Gastrocnemius medialis (tissue), 4 donors: ENCODE measurements at regions not wholly inside any gene's neighbourhood (a gene's known extent, or its start where the extent isn't known, plus 50 kb on each side); places are given as distances from the start of the nearest gene placed in this dataset.

Experiments used
- ATAC-seq, 2 donors: fragments of 150-250 bp; one replicate each; pipeline ENCODE4 v1.9.1; 2016
- DNase-seq, 2 donors: peaks; one replicate each; pipeline ENCODE4 v3.0.0-alpha.2; 2019
- H3K27ac ChIP-seq, 4 donors: fragments of 200-600 bp; sonication (generic); 1 replicate in 1 of 4; 2 replicates in 3 of 4; pipeline ENCODE4 v1.5.1; 2016 to 2018; ENCODE audit warnings: mild to moderate bottlenecking in 2 of 4, moderate library complexity in 1 of 4
- H3K27me3 ChIP-seq, 3 donors: fragments of 200-600 bp; sonication (generic) in 2 of 3; 1 replicate in 1 of 3; 2 replicates in 2 of 3; pipeline versions ENCODE4 v1.5.1 to v1.6.0; 2016 to 2019; ENCODE audit warnings: mild to moderate bottlenecking in 1 of 3, moderate library complexity in 1 of 3
- H3K36me3 ChIP-seq, 2 donors: fragments of 200-600 bp; sonication (generic) in 1 of 2; one replicate each; pipeline ENCODE4 v1.5.1; 2017 to 2018
- H3K4me1 ChIP-seq, 2 donors: fragments of 200-600 bp; sonication (generic) in 1 of 2; one replicate each; pipeline ENCODE4 v1.5.1; 2016 to 2017; ENCODE audit warnings: mild to moderate bottlenecking in 2 of 2
- H3K4me3 ChIP-seq, 4 donors: fragments of 200-600 bp; sonication (generic) in 3 of 4; 1 replicate in 1 of 4; 2 replicates in 3 of 4; pipeline ENCODE4 v1.5.1; 2016 to 2019; ENCODE audit warnings: mild to moderate bottlenecking in 2 of 4
- H3K9me3 ChIP-seq, 3 donors: fragments of 200-600 bp; sonication (generic) in 2 of 3; 1 replicate in 1 of 3; 2 replicates in 2 of 3; pipeline ENCODE4 v1.5.1; 2016 to 2019
- CTCF ChIP-seq, 5 experiments: fragments of 450-650 bp in 3 of 5; fragments of 200-600 bp in 2 of 5; sonication (generic) in 2 of 5; IDR thresholded peaks in 4 of 5; conservative IDR thresholded peaks in 1 of 5; 1 replicate in 4 of 5; 2 replicates in 1 of 5; pipeline ENCODE4 v1.5.1; 2016 to 2019; ENCODE audit warnings: antibody characterized with exemption in 5 of 5, mild to moderate bottlenecking in 3 of 5, moderate library complexity in 3 of 5
- POLR2A ChIP-seq, 2 donors: fragments of 450-650 bp; IDR thresholded peaks; one replicate each; pipeline ENCODE4 v1.6.1; 2017; ENCODE audit warnings: antibody characterized with exemption in 2 of 2, mild to moderate bottlenecking in 2 of 2, moderate library complexity in 2 of 2
- in situ Hi-C, 4 donors: fragments of 200-750 bp; cut with MboI; loops; one replicate each; pipeline versions ENCODE4 v1.15.0 to v1.8.0; 2017; ENCODE audit warnings: low sequenced_read_pairs in 4 of 4
- intact Hi-C: fragments of 100-400 bp; cut with DNase I; formaldehyde crosslinking; loops from one replicate; pipeline ENCODE4 v1.15.1; 2023; ENCODE audit warnings: low total_unique reads

- Histone ChIP-seq H3K9me3 (no peaks in the 10 kb centered on the region), H3K27ac (no peak overlapping the region), H3K27me3 (no peaks in the 10 kb centered on the region), H3K36me3 (no peaks in the 10 kb centered on the region), H3K4me3 (peak overlapping the region; percentile 2 to 33 (median 6)), H3K4me1 (no peaks in the 10 kb centered on the region)
- in situ Hi-C loops (no loop called here), intact Hi-C loops (no loop called here)
- peak in 1 of 2 donors; percentile 50 for ATAC-seq
- TF ChIP-seq POLR2A (IDR thresholded peaks at IDR 0.05) (no peak), CTCF (IDR thresholded peaks at IDR 0.05 in 4 of 5, conservative IDR thresholded peaks at IDR 0.05 in 1 of 5) (no peak)
- DNase-seq: no peak
These were observed 88.0 kb downstream of the SLC10A2 start for GRCh38 chr13:102978168-102978567.

GRCh38 chr13:102977471-102977870 is 88.7 kb downstream of the SLC10A2 start:
- Histone ChIP-seq H3K9me3 (no peaks in the 10 kb centered on the region), H3K36me3 (no peaks in the 10 kb centered on the region), H3K27me3 (no peaks in the 10 kb centered on the region), H3K4me1 (no peaks in the 10 kb centered on the region), H3K27ac (no peak overlapping the region), H3K4me3 (peak overlapping the region in 2 of 4 donors; percentile 8 to 33)
- TF ChIP-seq POLR2A (IDR thresholded peaks at IDR 0.05): no peak
- no peak for TF ChIP-seq CTCF (IDR thresholded peaks at IDR 0.05 in 4 of 5, conservative IDR thresholded peaks at IDR 0.05 in 1 of 5)
- in situ Hi-C loops (no loop called here), intact Hi-C loops (no loop called here)
- ATAC-seq (no peak), DNase-seq (no peak)

DNA sequence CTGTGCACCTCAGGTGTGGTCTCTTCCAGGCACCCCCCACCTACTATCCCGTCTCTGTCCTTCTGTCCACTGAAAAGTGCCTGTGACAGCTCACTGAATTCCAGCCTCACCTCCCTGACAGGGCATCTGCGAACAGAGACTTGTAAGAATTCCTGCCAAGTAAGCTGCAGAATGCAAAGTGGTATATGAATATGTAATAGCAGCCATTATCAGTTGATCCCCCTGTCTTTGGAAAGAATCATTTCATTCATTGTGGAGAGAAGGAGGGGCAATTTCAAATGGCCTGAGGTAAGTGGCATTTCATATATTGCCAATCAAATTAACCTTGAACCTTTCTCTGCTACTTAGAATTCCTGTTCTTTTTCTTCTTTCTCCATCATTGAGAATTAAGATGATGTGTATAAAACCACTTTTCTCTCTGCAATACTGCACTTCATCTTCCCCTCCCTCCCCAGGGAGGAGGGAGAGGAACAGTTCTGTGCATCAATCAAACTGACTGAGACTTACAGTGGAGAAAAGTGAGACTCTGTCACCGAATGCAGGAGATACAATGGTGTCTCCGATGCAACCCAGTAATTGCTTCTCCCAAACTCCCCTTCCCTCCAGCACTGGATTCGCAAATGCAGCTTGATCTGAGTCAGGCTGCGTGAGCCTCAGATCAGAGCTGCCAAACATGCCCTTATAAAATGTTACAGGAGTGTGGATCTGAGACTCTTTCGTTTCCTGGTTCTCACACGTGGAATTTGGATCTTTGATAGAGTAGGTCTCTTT is 91.7 kb downstream of the SLC10A2 start:
- no peaks in the 10 kb centered on the region for H3K36me3 ChIP-seq
- H3K4me1 ChIP-seq: no peaks in the 10 kb centered on the region
- DNase-seq (no peak), ATAC-seq (no peak)
- no peaks in the 10 kb centered on the region for H3K9me3 ChIP-seq
- no peak overlapping the region for H3K27ac ChIP-seq
- intact Hi-C loops (no loop called here), in situ Hi-C loops (no loop called here)
- H3K4me3 ChIP-seq: no peak overlapping the region
- H3K27me3 ChIP-seq: no peaks in the 10 kb centered on the region
- TF ChIP-seq POLR2A (IDR thresholded peaks at IDR 0.05) (no peak), CTCF (IDR thresholded peaks at IDR 0.05 in 4 of 5, conservative IDR thresholded peaks at IDR 0.05 in 1 of 5) (no peak)

DNA sequence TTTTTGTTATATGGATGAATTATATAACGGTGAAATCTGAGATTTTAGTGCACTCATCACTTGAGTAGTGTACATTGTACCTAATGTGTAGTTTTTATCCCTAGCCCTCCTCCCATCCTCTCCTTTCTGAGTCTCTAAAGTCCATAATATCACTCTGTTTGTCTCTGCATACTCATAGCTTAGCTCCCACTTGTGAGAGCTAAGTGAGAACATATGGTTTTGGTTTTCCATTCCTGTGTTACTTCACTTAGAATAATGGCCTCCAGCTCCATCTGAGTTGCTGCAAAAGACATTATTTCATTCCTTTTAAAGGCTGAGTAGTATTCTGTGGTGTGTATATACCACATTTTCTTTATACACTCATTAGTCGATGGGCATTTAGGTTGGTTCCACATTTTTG is 94.0 kb downstream of the SLC10A2 start:
- no peak overlapping the region for H3K4me3 ChIP-seq
- ATAC-seq (no peak), DNase-seq (no peak)
- H3K27me3 ChIP-seq: no peaks in the 10 kb centered on the region
- no peak for TF ChIP-seq CTCF (IDR thresholded peaks at IDR 0.05 in 4 of 5, conservative IDR thresholded peaks at IDR 0.05 in 1 of 5)
- no peak for TF ChIP-seq POLR2A (IDR thresholded peaks at IDR 0.05)
- no peak overlapping the region for H3K27ac ChIP-seq
- H3K9me3 ChIP-seq: no peaks in the 10 kb centered on the region
- H3K4me1 ChIP-seq: no peaks in the 10 kb centered on the region
- no peaks in the 10 kb centered on the region for H3K36me3 ChIP-seq
- intact Hi-C loops (no loop called here), in situ Hi-C loops (no loop called here)

DNA sequence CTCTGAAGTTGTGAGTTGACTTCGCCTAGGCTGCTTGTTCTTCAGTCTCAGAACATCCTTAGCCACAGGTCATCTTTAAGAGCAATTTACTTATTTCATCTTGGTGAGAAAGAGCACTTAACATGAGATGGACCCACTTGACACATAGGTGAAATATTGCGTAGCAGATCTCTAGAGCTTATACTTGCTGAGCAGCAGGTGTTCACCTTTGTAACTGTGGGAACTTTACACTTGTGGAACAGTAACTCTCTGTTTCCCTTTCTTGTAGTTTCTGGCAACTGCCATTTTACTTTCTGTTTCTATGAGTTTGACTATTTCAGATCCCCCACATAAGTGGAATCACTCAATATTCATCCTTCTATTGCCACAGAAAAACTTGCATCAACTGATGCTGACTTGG is 95.7 kb downstream of the SLC10A2 start:
- no peak overlapping the region for H3K4me3 ChIP-seq
- H3K9me3 ChIP-seq: no peaks in the 10 kb centered on the region
- intact Hi-C loops: no loop called here
- no peak for ATAC-seq
- TF ChIP-seq CTCF (IDR thresholded peaks at IDR 0.05 in 4 of 5, conservative IDR thresholded peaks at IDR 0.05 in 1 of 5) (no peak), POLR2A (IDR thresholded peaks at IDR 0.05) (no peak)
- no peaks in the 10 kb centered on the region for H3K27me3 ChIP-seq
- H3K27ac ChIP-seq: no peak overlapping the region
- in situ Hi-C loops: no loop called here
- no peak for DNase-seq
- no peaks in the 10 kb centered on the region for H3K4me1 ChIP-seq
- H3K36me3 ChIP-seq: no peaks in the 10 kb centered on the region
